Activated naive CD4-positive, alpha-beta T cell treated with anti-CD3 and anti-CD28 coated beads, Interleukin-2, amount 10 ng/mL, durations not matched to agents 7 days and 5 days (primary cell): ENCODE measurements at regions not wholly inside any gene's neighbourhood (a gene's known extent, or its start where the extent isn't known, plus 50 kb on each side); places are given as distances from the start of the nearest gene placed in this dataset.

Source experiments
- CTCF ChIA-PET: fragments of 350-600 bp; sonication (Branson Sonifier 250); formaldehyde crosslinking; loops from one replicate; lab custom pipeline; 2021; ENCODE audit warnings: antibody characterized with exemption; lab: Charles Lee
- DNase-seq: peaks from one replicate; pipeline ENCODE4 v3.0.0-alpha.2; 2020
- H3K27ac Mint-ChIP-seq: one replicate; pipeline ENCODE4 v1.8.0; 2021; ENCODE audit warnings: mild to moderate bottlenecking, moderate library complexity, mixed read lengths
- H3K27me3 Mint-ChIP-seq: one replicate; pipeline ENCODE4 v1.8.0; 2021; ENCODE audit warnings: mild to moderate bottlenecking, mixed read lengths
- H3K36me3 Mint-ChIP-seq: one replicate; pipeline ENCODE4 v1.8.0; 2021; ENCODE audit warnings: mixed read lengths
- H3K4me1 Mint-ChIP-seq: one replicate; pipeline ENCODE4 v1.8.0; 2021; ENCODE audit warnings: mixed read lengths
- H3K4me3 Mint-ChIP-seq: one replicate; pipeline ENCODE4 v1.8.0; 2021; ENCODE audit warnings: mild to moderate bottlenecking, moderate library complexity, mixed read lengths
- H3K9me3 Mint-ChIP-seq: one replicate; pipeline ENCODE4 v1.8.0; 2021; ENCODE audit warnings: mixed read lengths

- no peaks in the 10 kb centered on the region for H3K27me3 Mint-ChIP-seq
- H3K27ac Mint-ChIP-seq = no peak overlapping the region
- no peaks in the 10 kb centered on the region for H3K9me3 Mint-ChIP-seq
- H3K4me3 Mint-ChIP-seq = no peak overlapping the region
- DNase-seq = no peak
- CTCF ChIA-PET = interaction anchor here (1.5 kb wide), 1 partner anchor 552 kb away, joined by 3 read pairs; no protein-coding TSS in a partner anchor
- no peaks in the 10 kb centered on the region for H3K4me1 Mint-ChIP-seq
- H3K36me3 Mint-ChIP-seq = no peaks in the 10 kb centered on the region
These were observed 52.2 kb upstream of the RORA start for GRCh38 chr15:61281328-61281727.
